H1 (cell line): ENCODE measurements at regions not wholly inside any gene's neighbourhood (a gene's known extent, or its start where the extent isn't known, plus 50 kb on each side); places are given as distances from the start of the nearest gene placed in this dataset.

Source experiments
- CTCF ChIA-PET: fragments of 300-600 bp; sonication (Branson Sonifier 250); formaldehyde crosslinking; loops from one replicate; lab custom pipeline; 2021; ENCODE audit not compliant: partially characterized antibody; lab: Charles Lee
- POLR2A ChIA-PET: fragments of 300-600 bp; sonication (Branson Sonifier 250); formaldehyde crosslinking; loops from one replicate; lab custom pipeline; 2021; ENCODE audit warnings: inconsistent platforms; ENCODE audit not compliant: partially characterized antibody; lab: Charles Lee
- DNase-seq, 2 experiments: peaks; one replicate each; pipeline versions ENCODE4 v3.0.0 to v3.0.0-alpha.2; 2010 to 2022; ENCODE audit warnings: low spot score in 2 of 2, low read depth in 1 of 2, mixed read lengths in 1 of 2
- FAIRE-seq: peaks from 2 replicates; lab custom pipeline; 2011; peaks lifted over from hg19 to GRCh38; lab: Jason Lieb, UNC
- H2AFZ ChIP-seq: 2 replicates; pipeline ENCODE4 v1.8.1; 2012; ENCODE audit warnings: low read length, inconsistent platforms
- H2AK5ac ChIP-seq: 2 replicates; pipeline ENCODE4 v1.6.1; 2013; ENCODE audit warnings: low read depth, low read length
- H2BK120ac ChIP-seq: replicated peaks from 2 replicates; pipeline ENCODE3; 2013; ENCODE audit warnings: low read depth, low read length, inconsistent platforms
- H2BK12ac ChIP-seq: 2 replicates; pipeline ENCODE4 v1.6.1; 2013; ENCODE audit warnings: low read depth, low read length
- H2BK15ac ChIP-seq: 2 replicates; pipeline ENCODE4 v1.6.1; 2013; ENCODE audit warnings: low read length
- H2BK20ac ChIP-seq: 2 replicates; pipeline ENCODE4 v1.6.1; 2013; ENCODE audit warnings: low read length
- H2BK5ac ChIP-seq: 2 replicates; pipeline ENCODE4 v1.6.1; 2013; ENCODE audit warnings: low read depth, low read length
- H3K14ac ChIP-seq: 2 replicates; pipeline ENCODE4 v1.6.1; 2013; ENCODE audit warnings: inconsistent platforms; ENCODE audit not compliant: insufficient read length
- H3K18ac ChIP-seq: 2 replicates; pipeline ENCODE4 v1.6.1; 2013; ENCODE audit warnings: low read length; ENCODE audit errors: extremely low read depth
- H3K23ac ChIP-seq: 2 replicates; pipeline ENCODE4 v1.6.1; 2013; ENCODE audit warnings: inconsistent platforms; ENCODE audit not compliant: insufficient read length
- H3K23me2 ChIP-seq: 2 replicates; pipeline ENCODE4 v1.6.1; 2013; ENCODE audit warnings: low read depth, low read length
- H3K27ac ChIP-seq: 2 replicates; pipeline ENCODE4 v1.6.1; 2011; ENCODE audit warnings: low read depth, low read length, inconsistent platforms
- H3K27me3 ChIP-seq, 4 experiments: replicated peaks in 1 of 4; 1 replicate in 1 of 4; 2 replicates in 3 of 4; pipeline versions ENCODE4 v1.6.1 to v1.8.1; 2011 to 2013; ENCODE audit warnings: low read length in 3 of 4, mild to moderate bottlenecking in 3 of 4, inconsistent platforms in 2 of 4, mixed read lengths in 2 of 4, moderate library complexity in 1 of 4; ENCODE audit not compliant: control insufficient read depth in 3 of 4, insufficient read depth in 3 of 4; ENCODE audit errors: extremely low read depth in 1 of 4
- H3K36me3 ChIP-seq, 4 experiments: 2 replicates each; pipeline versions ENCODE4 v1.6.1 to v1.8.1; 2011 to 2013; ENCODE audit warnings: mild to moderate bottlenecking in 4 of 4, low read length in 3 of 4, moderate library complexity in 2 of 4, control low read depth in 1 of 4, inconsistent platforms in 1 of 4; ENCODE audit not compliant: insufficient read depth in 4 of 4, control insufficient read depth in 2 of 4
- H3K4ac ChIP-seq: replicated peaks from 2 replicates; pipeline ENCODE3; 2013; ENCODE audit warnings: low read length, low read depth, mixed read lengths, inconsistent platforms; ENCODE audit not compliant: insufficient read length
- H3K4me1 ChIP-seq, 4 experiments: replicated peaks in 1 of 4; 1 replicate in 1 of 4; 2 replicates in 3 of 4; pipeline versions ENCODE4 v1.6.1 to v1.8.1; 2011 to 2013; ENCODE audit warnings: low read length in 3 of 4, inconsistent platforms in 2 of 4, mixed read lengths in 1 of 4; ENCODE audit not compliant: insufficient read depth in 4 of 4, control insufficient read depth in 3 of 4
- H3K4me2 ChIP-seq, 2 experiments: 2 replicates each; pipeline versions ENCODE4 v1.6.1 to v1.8.1; 2011 to 2013; ENCODE audit warnings: low read depth in 2 of 2, low read length in 2 of 2, control low read depth in 1 of 2, inconsistent platforms in 1 of 2, mild to moderate bottlenecking in 1 of 2; ENCODE audit not compliant: insufficient read depth in 1 of 2
- H3K4me3 ChIP-seq, 4 experiments: fragments of 200-600, 300-600 bp in 1 of 4; sonication (generic), shearing (Covaris generic), sonication (Bioruptor Twin) in 1 of 4; 2 replicates each; pipeline versions ENCODE4 v1.5.1 to v1.8.1; 2011 to 2016; ENCODE audit warnings: low read length in 4 of 4, low read depth in 3 of 4, control low read depth in 2 of 4, inconsistent platforms in 2 of 4, mild to moderate bottlenecking in 2 of 4, mixed read lengths in 1 of 4, moderate library complexity in 1 of 4; ENCODE audit not compliant: insufficient read depth in 2 of 4; ENCODE audit errors: extremely low read depth in 1 of 4
- H3K56ac ChIP-seq: replicated peaks from 2 replicates; pipeline ENCODE3; 2013; ENCODE audit warnings: low read depth, mild to moderate bottlenecking, mixed read lengths, low read length, inconsistent platforms; ENCODE audit not compliant: insufficient read length
- H3K79me1 ChIP-seq: 2 replicates; pipeline ENCODE4 v1.6.1; 2013; ENCODE audit warnings: low read depth, low read length, control low read depth
- H3K79me2 ChIP-seq, 2 experiments: 2 replicates each; pipeline versions ENCODE4 v1.6.1 to v1.8.1; 2012 to 2013; ENCODE audit warnings: low read length in 2 of 2, mild to moderate bottlenecking in 2 of 2, inconsistent platforms in 1 of 2; ENCODE audit not compliant: insufficient read depth in 2 of 2, control insufficient read depth in 1 of 2
- H3K9ac ChIP-seq, 4 experiments: replicated peaks in 1 of 4; 1 replicate in 1 of 4; 2 replicates in 3 of 4; pipeline versions ENCODE4 v1.6.1 to v1.8.1; 2011 to 2013; ENCODE audit warnings: low read depth in 3 of 4, low read length in 3 of 4, control low read depth in 2 of 4, mild to moderate bottlenecking in 2 of 4, moderate library complexity in 2 of 4, inconsistent platforms in 1 of 4; ENCODE audit errors: extremely low read depth in 1 of 4
- H3K9me3 ChIP-seq, 2 experiments: 2 replicates each; pipeline versions ENCODE4 v1.6.1 to v1.8.1; 2012 to 2013; ENCODE audit warnings: mild to moderate bottlenecking in 2 of 2, moderate library complexity in 2 of 2, control low read depth in 1 of 2, inconsistent platforms in 1 of 2, low read depth in 1 of 2, low read length in 1 of 2, mixed read lengths in 1 of 2; ENCODE audit not compliant: insufficient read depth in 2 of 2
- H4K20me1 ChIP-seq, 2 experiments: replicated peaks in 1 of 2; 2 replicates each; pipeline versions ENCODE3 to v1.8.1; 2011 to 2013; ENCODE audit warnings: inconsistent platforms in 2 of 2, low read length in 2 of 2, mild to moderate bottlenecking in 1 of 2; ENCODE audit not compliant: insufficient read depth in 2 of 2, control insufficient read depth in 1 of 2
- H4K5ac ChIP-seq: 2 replicates; pipeline ENCODE4 v1.6.1; 2013; ENCODE audit warnings: low read length, low read depth, mixed read lengths, inconsistent platforms; ENCODE audit not compliant: insufficient read length
- H4K8ac ChIP-seq: 2 replicates; pipeline ENCODE4 v1.8.0; 2013; ENCODE audit warnings: mild to moderate bottlenecking, moderate library complexity, low read length, inconsistent platforms; ENCODE audit not compliant: insufficient read depth; ENCODE audit errors: extremely low read depth
- H4K91ac ChIP-seq: replicated peaks from 2 replicates; pipeline ENCODE3; 2013; ENCODE audit warnings: low read length, mixed read lengths, inconsistent platforms; ENCODE audit not compliant: insufficient read length
- CREB1 ChIP-seq: IDR thresholded peaks from 2 replicates; pipeline ENCODE4 v1.6.1; 2012; ENCODE audit warnings: inconsistent platforms
- HDAC2 ChIP-seq, 2 experiments: fragments of 300-600 bp in 1 of 2; sonication (generic) in 1 of 2; IDR thresholded peaks; 2 replicates each; pipeline ENCODE4 v1.6.1; 2011 to 2012; ENCODE audit warnings: low read depth in 2 of 2, low read length in 2 of 2, mild to moderate bottlenecking in 2 of 2, moderate library complexity in 2 of 2, borderline replicate concordance in 1 of 2, inconsistent platforms in 1 of 2
- JUND ChIP-seq: IDR thresholded peaks from 2 replicates; pipeline ENCODE4 v1.6.1; 2011; ENCODE audit warnings: mild to moderate bottlenecking, improper control_type of control experiment, low read length
- KDM4A ChIP-seq: IDR thresholded peaks from one replicate; pipeline ENCODE4 v1.7.1; 2012; ENCODE audit warnings: low read depth, mild to moderate bottlenecking, moderate library complexity, low read length, inconsistent platforms; ENCODE audit not compliant: severe bottlenecking
- MAFK ChIP-seq: IDR thresholded peaks from 2 replicates; pipeline ENCODE4 v1.6.1; 2012; ENCODE audit warnings: low read depth, mild to moderate bottlenecking, improper control_type of control experiment, low read length
- POLR2A ChIP-seq, 2 experiments: IDR thresholded peaks; 1 replicate in 1 of 2; 2 replicates in 1 of 2; pipeline ENCODE4 v1.6.1; 2011; ENCODE audit warnings: low read depth in 2 of 2, low read length in 2 of 2, mild to moderate bottlenecking in 2 of 2; ENCODE audit errors: control extremely low read depth in 1 of 2
- RAD21 ChIP-seq, 2 experiments: IDR thresholded peaks in 1 of 2; conservative IDR thresholded peaks in 1 of 2; 2 replicates each; pipeline ENCODE4 v1.6.1; 2011; ENCODE audit warnings: low read depth in 2 of 2, low read length in 2 of 2, improper control_type of control experiment in 1 of 2, inconsistent platforms in 1 of 2, mild to moderate bottlenecking in 1 of 2, moderate library complexity in 1 of 2
- ZNF274 ChIP-seq: IDR thresholded peaks from 2 replicates; pipeline ENCODE4 v1.7.0; 2012; ENCODE audit warnings: low read length, borderline replicate concordance; ENCODE audit errors: extremely low read depth
- WGBS, 2 experiments: shearing (Covaris generic) in 1 of 2; methylation state at CpG; one replicate each; pipeline versions ENCODE4 v1.1.6 to v1.1.7; 2013 to 2015; ENCODE audit warnings: low lambda C conversion rate in 2 of 2, mixed read lengths in 2 of 2, inconsistent platforms in 1 of 2, low coverage in 1 of 2, missing lambda C conversion rate in 1 of 2; ENCODE audit not compliant: insufficient replicate concordance in 2 of 2, insufficient coverage in 1 of 2, insufficient read length in 1 of 2; ENCODE audit errors: extremely low coverage in 1 of 2, missing lambda C conversion rate in 1 of 2; 5-methylcytosine and 5-hydroxymethylcytosine counted together
- TF ChIP-seq, protein P1 (sequence below), 3 experiments: IDR thresholded peaks; 1 replicate in 2 of 3; 2 replicates in 1 of 3; pipeline versions ENCODE4 v1.5.1 to v1.6.1; 2011; ENCODE audit warnings: low read length in 3 of 3, mild to moderate bottlenecking in 3 of 3, inconsistent platforms in 2 of 3, low read depth in 1 of 3, moderate library complexity in 1 of 3; ENCODE audit not compliant: insufficient read depth in 1 of 3; ENCODE audit errors: control extremely low read depth in 1 of 3

- H3K23me2 ChIP-seq, result no peaks in the 10 kb centered on the region; the same call in 1 of the 2 replicates
- no peaks in the 10 kb centered on the region for H3K4me1 ChIP-seq
- no peaks in the 10 kb centered on the region for H3K36me3 ChIP-seq
- CTCF ChIA-PET, result interaction anchor here (1.2 kb wide), 1 partner anchor 569 kb away, joined by 3 read pairs; no protein-coding TSS in a partner anchor
- H3K18ac ChIP-seq, result no peak overlapping the region
- H3K9me3 ChIP-seq, result no peaks in the 10 kb centered on the region
- H3K9ac ChIP-seq, result no peak overlapping the region
- no peak overlapping the region for H2BK15ac ChIP-seq
- H2BK20ac ChIP-seq, result no peak overlapping the region
- no peak overlapping the region for H4K8ac ChIP-seq
- DNase-seq, result no peak
- no peak overlapping the region for H3K14ac ChIP-seq
- H3K4ac ChIP-seq, result no peak overlapping the region
- no peak overlapping the region for H2BK5ac ChIP-seq
- H3K79me1 ChIP-seq, result no peaks in the 10 kb centered on the region
- no peak overlapping the region for H3K23ac ChIP-seq
- H3K4me3 ChIP-seq, result no peak overlapping the region
- POLR2A ChIA-PET, result no interaction called here
- H3K4me2 ChIP-seq, result no peak overlapping the region
- TF ChIP-seq RAD21 (IDR thresholded peaks at IDR 0.05 in 1 of 2, conservative IDR thresholded peaks at IDR 0.05 in 1 of 2; ENCODE audit: low read depth in 2 of 2, low read length in 2 of 2), result no peak
- TF ChIP-seq JUND, result no peak
- TF ChIP-seq CREB1, result no peak
- no peak for TF ChIP-seq ZNF274
- no peak for TF ChIP-seq MAFK
- no peak for TF ChIP-seq HDAC2 (IDR thresholded peaks at IDR 0.05; ENCODE audit: borderline replicate concordance in 1 of 2, low read depth in 2 of 2, low read length in 2 of 2)
- TF ChIP-seq, protein P1, sequence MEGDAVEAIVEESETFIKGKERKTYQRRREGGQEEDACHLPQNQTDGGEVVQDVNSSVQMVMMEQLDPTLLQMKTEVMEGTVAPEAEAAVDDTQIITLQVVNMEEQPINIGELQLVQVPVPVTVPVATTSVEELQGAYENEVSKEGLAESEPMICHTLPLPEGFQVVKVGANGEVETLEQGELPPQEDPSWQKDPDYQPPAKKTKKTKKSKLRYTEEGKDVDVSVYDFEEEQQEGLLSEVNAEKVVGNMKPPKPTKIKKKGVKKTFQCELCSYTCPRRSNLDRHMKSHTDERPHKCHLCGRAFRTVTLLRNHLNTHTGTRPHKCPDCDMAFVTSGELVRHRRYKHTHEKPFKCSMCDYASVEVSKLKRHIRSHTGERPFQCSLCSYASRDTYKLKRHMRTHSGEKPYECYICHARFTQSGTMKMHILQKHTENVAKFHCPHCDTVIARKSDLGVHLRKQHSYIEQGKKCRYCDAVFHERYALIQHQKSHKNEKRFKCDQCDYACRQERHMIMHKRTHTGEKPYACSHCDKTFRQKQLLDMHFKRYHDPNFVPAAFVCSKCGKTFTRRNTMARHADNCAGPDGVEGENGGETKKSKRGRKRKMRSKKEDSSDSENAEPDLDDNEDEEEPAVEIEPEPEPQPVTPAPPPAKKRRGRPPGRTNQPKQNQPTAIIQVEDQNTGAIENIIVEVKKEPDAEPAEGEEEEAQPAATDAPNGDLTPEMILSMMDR (IDR thresholded peaks at IDR 0.05; ENCODE audit: control extremely low read depth in 1 of 3, insufficient read depth in 1 of 3, low read depth in 1 of 3, low read length in 3 of 3), result no peak
- no peak for TF ChIP-seq POLR2A (IDR thresholded peaks at IDR 0.05; ENCODE audit: control extremely low read depth in 1 of 2, low read depth in 2 of 2, low read length in 2 of 2)
- no peak for TF ChIP-seq KDM4A
- TF ChIP-seq, all 59 proteins: peak for 0
- H2AK5ac ChIP-seq, result no peak overlapping the region
- H2BK12ac ChIP-seq, result no peak overlapping the region
- no peaks in the 10 kb centered on the region for H4K20me1 ChIP-seq
- no peak overlapping the region for H4K91ac ChIP-seq
- H3K27ac ChIP-seq, result no peak overlapping the region
- no peak overlapping the region for H2AFZ ChIP-seq
- FAIRE-seq, result no peak
- no peak overlapping the region for H3K56ac ChIP-seq
- H3K79me2 ChIP-seq, result no peaks in the 10 kb centered on the region
- 92% methylated on average over 4 of the region's 4 CpGs; no CpG with 5 or more reads in 1 of the 2 experiments for WGBS, 2 experiments
- H2BK120ac ChIP-seq, result no peak overlapping the region
- H3K27me3 ChIP-seq, result no peaks in the 10 kb centered on the region
- H4K5ac ChIP-seq, result no peak overlapping the region
Measured at GRCh38 chr18:73292156-73292555, 424.4 kb upstream of the NETO1 start.
